ENCODE measurements at regions not wholly inside any gene's neighbourhood (a gene's known extent, or its start where the extent isn't known, plus 50 kb on each side); places are given as distances from the start of the nearest gene placed in this dataset.

DNA sequence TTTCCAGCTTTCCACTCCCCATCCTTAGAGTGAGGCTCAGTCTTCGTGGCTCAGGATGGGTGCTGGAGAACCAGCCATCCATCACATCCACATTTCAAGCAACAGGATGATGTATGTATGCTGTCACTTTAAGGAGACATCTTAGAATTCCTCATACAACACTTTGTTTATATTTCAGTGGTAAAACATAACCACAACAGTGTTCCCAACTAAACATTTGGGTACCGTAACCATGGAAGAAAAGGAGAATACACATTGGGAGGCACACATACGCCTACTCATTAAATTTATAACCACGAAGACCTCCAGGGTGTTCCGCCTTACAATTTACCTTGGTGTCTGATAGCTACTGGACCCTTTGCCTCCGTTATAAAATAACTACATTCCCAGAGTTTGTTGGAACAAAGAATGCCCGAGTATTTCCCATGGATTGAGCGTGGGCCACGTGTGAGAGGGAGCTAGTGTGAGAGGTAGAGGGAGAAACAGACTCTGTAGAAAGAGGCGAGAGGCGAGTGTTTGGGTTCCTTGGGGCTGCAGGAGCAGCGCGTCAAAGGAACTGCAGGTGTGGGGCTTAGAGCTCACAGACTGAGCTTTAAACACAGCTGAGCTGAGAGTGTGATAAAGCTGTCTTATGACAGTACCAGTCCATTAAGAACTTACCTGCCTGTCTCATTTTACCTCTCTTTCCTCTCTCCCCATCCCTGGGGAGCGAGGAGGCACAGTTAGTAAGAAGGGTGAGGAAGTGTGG, 111.5 kb upstream of the USP24 start:
- Histone ChIP-seq H3K27ac (replicated peaks) (no peak overlapping the region), H3K4me3 (replicated peaks; ENCODE audit: insufficient read depth, low read length) (no peak overlapping the region), H3K27me3 (ENCODE audit: insufficient read depth, poor library complexity, severe bottlenecking) (peaks cover 7% of the 10 kb centered on the region)
- no peak for TF ChIP-seq SPI1 (IDR thresholded peaks at IDR 0.05; ENCODE audit: borderline replicate concordance, low read depth)
- TF ChIP-seq, protein P1, sequence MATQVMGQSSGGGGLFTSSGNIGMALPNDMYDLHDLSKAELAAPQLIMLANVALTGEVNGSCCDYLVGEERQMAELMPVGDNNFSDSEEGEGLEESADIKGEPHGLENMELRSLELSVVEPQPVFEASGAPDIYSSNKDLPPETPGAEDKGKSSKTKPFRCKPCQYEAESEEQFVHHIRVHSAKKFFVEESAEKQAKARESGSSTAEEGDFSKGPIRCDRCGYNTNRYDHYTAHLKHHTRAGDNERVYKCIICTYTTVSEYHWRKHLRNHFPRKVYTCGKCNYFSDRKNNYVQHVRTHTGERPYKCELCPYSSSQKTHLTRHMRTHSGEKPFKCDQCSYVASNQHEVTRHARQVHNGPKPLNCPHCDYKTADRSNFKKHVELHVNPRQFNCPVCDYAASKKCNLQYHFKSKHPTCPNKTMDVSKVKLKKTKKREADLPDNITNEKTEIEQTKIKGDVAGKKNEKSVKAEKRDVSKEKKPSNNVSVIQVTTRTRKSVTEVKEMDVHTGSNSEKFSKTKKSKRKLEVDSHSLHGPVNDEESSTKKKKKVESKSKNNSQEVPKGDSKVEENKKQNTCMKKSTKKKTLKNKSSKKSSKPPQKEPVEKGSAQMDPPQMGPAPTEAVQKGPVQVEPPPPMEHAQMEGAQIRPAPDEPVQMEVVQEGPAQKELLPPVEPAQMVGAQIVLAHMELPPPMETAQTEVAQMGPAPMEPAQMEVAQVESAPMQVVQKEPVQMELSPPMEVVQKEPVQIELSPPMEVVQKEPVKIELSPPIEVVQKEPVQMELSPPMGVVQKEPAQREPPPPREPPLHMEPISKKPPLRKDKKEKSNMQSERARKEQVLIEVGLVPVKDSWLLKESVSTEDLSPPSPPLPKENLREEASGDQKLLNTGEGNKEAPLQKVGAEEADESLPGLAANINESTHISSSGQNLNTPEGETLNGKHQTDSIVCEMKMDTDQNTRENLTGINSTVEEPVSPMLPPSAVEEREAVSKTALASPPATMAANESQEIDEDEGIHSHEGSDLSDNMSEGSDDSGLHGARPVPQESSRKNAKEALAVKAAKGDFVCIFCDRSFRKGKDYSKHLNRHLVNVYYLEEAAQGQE (IDR thresholded peaks at IDR 0.05; ENCODE audit: insufficient replicate concordance, low read depth), result no peak
- TF ChIP-seq, protein P2, sequence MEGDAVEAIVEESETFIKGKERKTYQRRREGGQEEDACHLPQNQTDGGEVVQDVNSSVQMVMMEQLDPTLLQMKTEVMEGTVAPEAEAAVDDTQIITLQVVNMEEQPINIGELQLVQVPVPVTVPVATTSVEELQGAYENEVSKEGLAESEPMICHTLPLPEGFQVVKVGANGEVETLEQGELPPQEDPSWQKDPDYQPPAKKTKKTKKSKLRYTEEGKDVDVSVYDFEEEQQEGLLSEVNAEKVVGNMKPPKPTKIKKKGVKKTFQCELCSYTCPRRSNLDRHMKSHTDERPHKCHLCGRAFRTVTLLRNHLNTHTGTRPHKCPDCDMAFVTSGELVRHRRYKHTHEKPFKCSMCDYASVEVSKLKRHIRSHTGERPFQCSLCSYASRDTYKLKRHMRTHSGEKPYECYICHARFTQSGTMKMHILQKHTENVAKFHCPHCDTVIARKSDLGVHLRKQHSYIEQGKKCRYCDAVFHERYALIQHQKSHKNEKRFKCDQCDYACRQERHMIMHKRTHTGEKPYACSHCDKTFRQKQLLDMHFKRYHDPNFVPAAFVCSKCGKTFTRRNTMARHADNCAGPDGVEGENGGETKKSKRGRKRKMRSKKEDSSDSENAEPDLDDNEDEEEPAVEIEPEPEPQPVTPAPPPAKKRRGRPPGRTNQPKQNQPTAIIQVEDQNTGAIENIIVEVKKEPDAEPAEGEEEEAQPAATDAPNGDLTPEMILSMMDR (IDR thresholded peaks at IDR 0.05; ENCODE audit: insufficient read depth, low read length), result no peak
- no peak for TF ChIP-seq GABPA (IDR thresholded peaks at IDR 0.05; ENCODE audit: low read depth)
- DNase-seq (ENCODE audit: low read depth in 1 of 2, low spot score in 1 of 2), result no peak

DNA sequence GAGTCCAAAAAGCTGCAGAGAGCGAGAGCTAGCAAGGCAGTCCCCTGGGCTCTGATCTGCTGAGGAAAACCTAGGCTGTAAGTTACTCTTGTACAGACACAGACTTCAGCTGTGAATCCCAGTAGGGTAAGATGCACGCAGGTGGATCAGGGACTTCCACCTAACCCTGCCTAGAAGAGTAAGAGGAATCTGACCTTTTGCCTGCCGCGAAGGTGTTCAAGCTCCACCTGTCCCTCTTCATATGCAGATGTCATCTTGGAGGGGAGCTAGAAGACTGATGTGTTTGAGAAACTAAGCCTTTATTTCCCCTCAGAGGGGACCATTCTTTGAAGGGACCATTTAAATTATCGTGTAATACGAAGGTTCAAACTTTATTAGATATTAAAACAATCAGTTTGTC, 108.6 kb upstream of the USP24 start:
- Histone ChIP-seq H3K4me3 (replicated peaks; ENCODE audit: insufficient read depth, low read length) (no peak overlapping the region), H3K27ac (replicated peaks) (no peak overlapping the region), H3K27me3 (ENCODE audit: insufficient read depth, poor library complexity, severe bottlenecking) (peaks cover 3% of the 10 kb centered on the region)
- no peak for DNase-seq (ENCODE audit: low read depth in 1 of 2, low spot score in 1 of 2)
- TF ChIP-seq POLR2AphosphoS5 (IDR thresholded peaks at IDR 0.05; ENCODE audit: low read depth), result no peak
- TF ChIP-seq, protein P1 (IDR thresholded peaks at IDR 0.05; ENCODE audit: insufficient replicate concordance, low read depth), result no peak
- TF ChIP-seq GABPA (IDR thresholded peaks at IDR 0.05; ENCODE audit: low read depth), result no peak
- no peak for TF ChIP-seq SPI1 (IDR thresholded peaks at IDR 0.05; ENCODE audit: borderline replicate concordance, low read depth)
- TF ChIP-seq, protein P2 (IDR thresholded peaks at IDR 0.05; ENCODE audit: insufficient read depth, low read length), result no peak

DNA sequence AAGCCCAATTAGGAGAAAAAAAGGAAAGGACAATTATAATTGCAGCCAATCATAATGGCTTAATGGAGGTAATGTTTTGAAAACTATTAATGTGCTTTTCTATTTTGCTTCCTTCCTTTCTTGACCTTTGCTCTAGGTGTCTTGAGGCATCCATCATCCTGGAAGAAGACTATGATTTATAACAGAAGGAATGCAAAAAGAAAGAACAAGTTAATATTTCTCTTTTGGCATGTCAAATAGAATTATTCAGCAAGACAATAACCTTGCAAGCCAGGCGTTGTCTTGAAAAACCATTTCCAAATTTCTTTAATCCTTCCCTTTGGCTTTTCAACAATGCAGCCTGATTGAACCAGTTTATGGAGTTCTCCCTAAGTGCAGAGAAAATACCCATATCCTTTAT, 107.7 kb upstream of the USP24 start:
- TF ChIP-seq, protein P2 (IDR thresholded peaks at IDR 0.05; ENCODE audit: insufficient read depth, low read length), result no peak
- TF ChIP-seq, protein P1 (IDR thresholded peaks at IDR 0.05; ENCODE audit: insufficient replicate concordance, low read depth), result no peak
- TF ChIP-seq SPI1 (IDR thresholded peaks at IDR 0.05; ENCODE audit: borderline replicate concordance, low read depth), result no peak
- no peak for TF ChIP-seq POLR2AphosphoS5 (IDR thresholded peaks at IDR 0.05; ENCODE audit: low read depth)
- no peak for TF ChIP-seq GABPA (IDR thresholded peaks at IDR 0.05; ENCODE audit: low read depth)

More for the DNA sequence above, 107.7 kb upstream of the USP24 start:
- Histone ChIP-seq H3K27ac (replicated peaks) (no peak overlapping the region), H3K4me3 (replicated peaks; ENCODE audit: insufficient read depth, low read length) (no peak overlapping the region), H3K27me3 (ENCODE audit: insufficient read depth, poor library complexity, severe bottlenecking) (peaks cover 3% of the 10 kb centered on the region)
- DNase-seq (ENCODE audit: low read depth in 1 of 2, low spot score in 1 of 2), result no peak
